ENCODE measurements at regions not wholly inside any gene's neighbourhood (a gene's known extent, or its start where the extent isn't known, plus 50 kb on each side); places are given as distances from the start of the nearest gene placed in this dataset.

- H3K4me3 ChIP-seq (ENCODE audit: control insufficient read depth, low read depth, low read length) = no peak overlapping the region
- no peak for TF ChIP-seq CTCF (IDR thresholded peaks at IDR 0.05; ENCODE audit: control insufficient read depth, insufficient read depth, low read depth, low read length, missing control alignments)
- DNase-seq (ENCODE audit: low read depth) = no peak
Observed at GRCh38 chr19:28984315-28984714, 228.6 kb downstream of the UQCRFS1 start.

- H3K4me3 ChIP-seq (ENCODE audit: control insufficient read depth, low read depth, low read length) = no peak overlapping the region
- no peak for TF ChIP-seq CTCF (IDR thresholded peaks at IDR 0.05; ENCODE audit: control insufficient read depth, insufficient read depth, low read depth, low read length, missing control alignments)
- DNase-seq (ENCODE audit: low read depth) = no peak
Observed at GRCh38 chr19:28983430-28983829, 229.5 kb downstream of the UQCRFS1 start.

GRCh38 chr19:28981994-28982393 is 231.0 kb downstream of the UQCRFS1 start:
- no peak for DNase-seq (ENCODE audit: low read depth)
- no peak for TF ChIP-seq CTCF (IDR thresholded peaks at IDR 0.05; ENCODE audit: control insufficient read depth, insufficient read depth, low read depth, low read length, missing control alignments)
- H3K4me3 ChIP-seq (ENCODE audit: control insufficient read depth, low read depth, low read length) = no peak overlapping the region

GRCh38 chr19:28981518-28981917 is 231.4 kb downstream of the UQCRFS1 start:
- H3K4me3 ChIP-seq (ENCODE audit: control insufficient read depth, low read depth, low read length) = no peak overlapping the region
- DNase-seq (ENCODE audit: low read depth) = no peak
- TF ChIP-seq CTCF (IDR thresholded peaks at IDR 0.05; ENCODE audit: control insufficient read depth, insufficient read depth, low read depth, low read length, missing control alignments) = no peak

GRCh38 chr19:28980236-28980868 is 232.6 kb downstream of the UQCRFS1 start:
- H3K4me3 ChIP-seq (ENCODE audit: control insufficient read depth, low read depth, low read length) = no peak overlapping the region
- DNase-seq (ENCODE audit: low read depth) = peak; percentile 40
- peak; percentile 94 for TF ChIP-seq CTCF (IDR thresholded peaks at IDR 0.05; ENCODE audit: control insufficient read depth, insufficient read depth, low read depth, low read length, missing control alignments)

- DNase-seq (ENCODE audit: low read depth) = no peak
- no peak overlapping the region for H3K4me3 ChIP-seq (ENCODE audit: control insufficient read depth, low read depth, low read length)
- TF ChIP-seq CTCF (IDR thresholded peaks at IDR 0.05; ENCODE audit: control insufficient read depth, insufficient read depth, low read depth, low read length, missing control alignments) = peak; percentile 27
Observed at GRCh38 chr19:28977826-28978225, 235.1 kb downstream of the UQCRFS1 start.
